DOHH2 (cell line): ENCODE measurements at regions not wholly inside any gene's neighbourhood (a gene's known extent, or its start where the extent isn't known, plus 50 kb on each side); places are given as distances from the start of the nearest gene placed in this dataset.

Experiments
- CTCF ChIP-seq: fragments of 200-600 bp; sonication (generic); IDR thresholded peaks from one replicate; pipeline ENCODE4 v1.5.1; 2014; ENCODE audit warnings: antibody characterized with exemption, mild to moderate bottlenecking, low read depth, low read length; ENCODE audit not compliant: poor library complexity, severe bottlenecking
- EZH2phosphoT487 ChIP-seq: fragments of 200-600 bp; sonication (generic); IDR thresholded peaks from 2 replicates; pipeline ENCODE4 v1.6.1; 2017; ENCODE audit warnings: borderline replicate concordance, mild to moderate bottlenecking, antibody characterized with exemption, low read length, moderate library complexity, mixed read lengths

- TF ChIP-seq CTCF, result no peak
- no peak for TF ChIP-seq EZH2phosphoT487
Measured at GRCh38 chr12:125586441-125586840, 521.2 kb downstream of the AACS start.
